ENCODE measurements at regions not wholly inside any gene's neighbourhood (a gene's known extent, or its start where the extent isn't known, plus 50 kb on each side); places are given as distances from the start of the nearest gene placed in this dataset.

DNA sequence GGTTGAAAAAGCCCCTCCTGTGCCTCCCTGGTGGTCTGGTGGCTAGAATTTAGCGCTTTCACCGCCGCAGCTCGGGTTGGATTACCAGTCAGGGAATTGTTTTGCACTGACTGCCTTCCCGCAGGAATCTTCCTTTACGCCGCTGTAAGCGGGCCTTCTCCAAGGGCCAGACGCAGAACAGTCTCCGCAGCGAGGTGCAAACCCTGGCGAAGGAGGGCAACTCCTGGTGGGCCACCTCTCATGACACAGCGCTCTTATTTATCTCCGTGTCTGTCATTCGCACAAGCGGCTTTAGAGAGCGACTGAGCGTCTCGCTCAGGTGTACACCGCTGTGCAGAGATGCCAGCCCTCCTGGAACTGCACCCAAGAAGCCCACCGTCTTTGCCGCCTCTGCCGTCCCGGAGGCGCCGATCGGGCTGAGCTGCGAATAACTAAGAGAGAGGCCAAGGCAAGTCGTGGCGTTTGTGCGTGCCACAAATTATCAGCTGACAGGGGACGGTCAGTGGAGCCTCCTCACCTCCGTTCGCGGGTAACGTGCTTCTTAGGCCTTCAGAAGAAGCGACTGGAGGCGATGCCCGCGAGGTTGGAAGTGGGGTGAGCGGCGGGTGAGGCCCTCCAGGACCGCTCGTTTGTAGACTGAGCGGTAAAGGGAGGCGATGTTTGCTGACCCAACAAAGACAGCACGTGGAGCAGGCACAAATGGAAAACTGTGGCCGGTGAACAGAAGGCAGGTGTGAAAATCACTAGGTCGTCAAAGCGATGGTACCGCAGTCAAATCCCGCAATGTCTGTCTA is 93.5 kb downstream of the PRKAB2 start:
- in situ Hi-C loops (cut with MboI; ENCODE audit: low pct_unique_long_range_greater_than_20kb, low sequenced_read_pairs, unreplicated experiment): no loop called here
- TF ChIP-seq, protein P1, sequence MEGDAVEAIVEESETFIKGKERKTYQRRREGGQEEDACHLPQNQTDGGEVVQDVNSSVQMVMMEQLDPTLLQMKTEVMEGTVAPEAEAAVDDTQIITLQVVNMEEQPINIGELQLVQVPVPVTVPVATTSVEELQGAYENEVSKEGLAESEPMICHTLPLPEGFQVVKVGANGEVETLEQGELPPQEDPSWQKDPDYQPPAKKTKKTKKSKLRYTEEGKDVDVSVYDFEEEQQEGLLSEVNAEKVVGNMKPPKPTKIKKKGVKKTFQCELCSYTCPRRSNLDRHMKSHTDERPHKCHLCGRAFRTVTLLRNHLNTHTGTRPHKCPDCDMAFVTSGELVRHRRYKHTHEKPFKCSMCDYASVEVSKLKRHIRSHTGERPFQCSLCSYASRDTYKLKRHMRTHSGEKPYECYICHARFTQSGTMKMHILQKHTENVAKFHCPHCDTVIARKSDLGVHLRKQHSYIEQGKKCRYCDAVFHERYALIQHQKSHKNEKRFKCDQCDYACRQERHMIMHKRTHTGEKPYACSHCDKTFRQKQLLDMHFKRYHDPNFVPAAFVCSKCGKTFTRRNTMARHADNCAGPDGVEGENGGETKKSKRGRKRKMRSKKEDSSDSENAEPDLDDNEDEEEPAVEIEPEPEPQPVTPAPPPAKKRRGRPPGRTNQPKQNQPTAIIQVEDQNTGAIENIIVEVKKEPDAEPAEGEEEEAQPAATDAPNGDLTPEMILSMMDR (IDR thresholded peaks at IDR 0.05; ENCODE audit: extremely low read depth, insufficient read depth, missing control alignments): no peak

DNA sequence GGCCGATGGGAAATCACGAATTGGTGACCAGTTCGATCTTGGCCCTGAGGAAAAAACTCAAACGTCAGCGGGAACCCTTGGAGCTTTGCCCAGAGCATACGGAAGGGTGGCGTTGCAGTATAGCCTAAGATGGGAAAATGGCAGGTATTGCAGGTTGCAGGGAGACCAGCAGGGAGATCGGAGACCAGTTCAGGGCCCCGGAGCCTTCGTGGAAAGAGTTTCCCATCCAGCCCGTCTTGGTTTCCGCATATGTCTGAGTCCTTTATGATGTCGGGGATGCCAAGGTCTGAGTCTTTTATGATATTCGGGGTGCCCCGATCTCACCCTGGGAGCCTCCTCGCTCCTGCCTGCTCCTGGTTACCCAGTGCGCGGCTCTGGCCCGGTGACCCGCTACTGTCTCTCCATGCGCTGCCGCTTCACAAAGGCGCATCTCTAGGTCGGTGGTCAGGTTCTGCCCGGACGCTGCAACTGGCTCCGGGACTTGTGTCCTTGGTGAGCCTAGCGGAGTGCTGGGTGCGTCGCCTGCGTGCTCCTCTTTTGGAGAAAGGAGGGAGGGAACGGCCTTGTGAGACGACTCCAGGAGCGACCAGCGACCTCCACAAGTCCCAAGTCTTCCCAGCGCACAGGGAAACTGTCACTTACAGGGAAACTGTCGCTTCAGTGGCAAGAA is 94.2 kb downstream of the PRKAB2 start:
- in situ Hi-C loops (cut with MboI; ENCODE audit: low pct_unique_long_range_greater_than_20kb, low sequenced_read_pairs, unreplicated experiment): no loop called here
- TF ChIP-seq, protein P1 (IDR thresholded peaks at IDR 0.05; ENCODE audit: extremely low read depth, insufficient read depth, missing control alignments): no peak

More for the DNA sequence above, 93.5 kb downstream of the PRKAB2 start:
- no peak for DNase-seq (ENCODE audit: low spot score)

DNA sequence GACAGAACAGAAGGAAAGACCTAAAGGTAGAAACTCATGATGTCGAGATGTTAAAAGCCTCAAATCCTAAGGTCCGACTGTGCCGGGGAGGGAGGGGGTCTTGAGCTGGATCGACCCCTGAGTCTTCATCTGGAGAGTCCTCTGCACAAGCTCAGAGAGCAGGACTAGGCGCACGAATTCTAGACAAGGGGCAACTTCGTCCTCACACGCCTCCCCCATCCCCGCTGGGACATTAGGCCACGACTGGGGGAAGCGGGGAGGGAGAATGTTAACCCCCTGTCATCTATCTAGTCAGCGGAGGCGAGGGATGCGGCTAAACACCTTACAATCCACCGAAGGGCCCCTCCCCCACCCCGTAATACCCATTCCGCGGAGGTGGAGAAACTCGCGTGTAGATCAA is 94.7 kb downstream of the PRKAB2 start:
- TF ChIP-seq, protein P1 (IDR thresholded peaks at IDR 0.05; ENCODE audit: extremely low read depth, insufficient read depth, missing control alignments): no peak
- DNase-seq (ENCODE audit: low spot score): no peak
- in situ Hi-C loops (cut with MboI; ENCODE audit: low pct_unique_long_range_greater_than_20kb, low sequenced_read_pairs, unreplicated experiment): no loop called here

More for the DNA sequence above, 94.2 kb downstream of the PRKAB2 start:
- DNase-seq (ENCODE audit: low spot score): no peak

DNA sequence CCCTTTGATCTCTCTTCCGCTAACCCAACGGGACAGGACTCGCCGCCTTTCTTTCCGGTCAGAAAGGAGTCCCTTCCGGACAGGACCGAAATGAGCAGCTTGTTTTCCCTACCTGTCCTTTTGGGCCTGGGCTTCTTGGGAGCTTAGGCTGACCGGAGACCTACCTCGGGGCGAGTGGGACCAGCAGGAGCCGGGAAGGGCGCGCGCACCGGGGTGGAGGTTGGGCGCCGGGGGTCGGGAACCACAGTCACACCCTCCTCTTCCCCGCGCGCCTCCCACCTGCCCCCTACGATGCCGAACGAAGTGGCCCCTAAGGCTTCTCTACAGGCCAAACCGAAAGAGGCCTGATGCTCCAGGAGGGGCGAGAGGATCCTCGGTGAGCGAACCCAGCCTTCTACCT is 95.2 kb downstream of the PRKAB2 start:
- DNase-seq (ENCODE audit: low spot score): no peak
- TF ChIP-seq, protein P1 (IDR thresholded peaks at IDR 0.05; ENCODE audit: extremely low read depth, insufficient read depth, missing control alignments): no peak
- in situ Hi-C loops (cut with MboI; ENCODE audit: low pct_unique_long_range_greater_than_20kb, low sequenced_read_pairs, unreplicated experiment): no loop called here

DNA sequence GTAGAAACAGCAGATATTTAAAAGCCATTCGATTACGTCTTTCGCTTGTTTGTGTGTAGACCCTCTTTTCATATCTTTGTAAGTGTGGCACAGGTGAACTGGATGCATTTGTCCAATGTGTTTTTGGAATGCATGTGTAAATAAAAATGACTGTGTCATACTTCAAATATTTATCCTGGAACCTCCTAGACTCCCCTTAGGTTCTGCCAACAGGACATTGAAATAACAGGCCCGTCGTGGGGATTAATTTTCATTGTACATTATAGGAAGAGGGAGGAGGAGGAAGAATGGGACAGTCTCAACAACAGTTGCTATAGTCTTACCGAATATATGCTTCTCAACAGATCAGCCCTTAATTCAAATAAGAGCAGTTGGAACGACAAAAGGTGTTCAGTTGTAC is 95.8 kb downstream of the PRKAB2 start:
- in situ Hi-C loops (cut with MboI; ENCODE audit: low pct_unique_long_range_greater_than_20kb, low sequenced_read_pairs, unreplicated experiment): no loop called here
- DNase-seq (ENCODE audit: low spot score): no peak
- TF ChIP-seq, protein P1 (IDR thresholded peaks at IDR 0.05; ENCODE audit: extremely low read depth, insufficient read depth, missing control alignments): no peak

DNA sequence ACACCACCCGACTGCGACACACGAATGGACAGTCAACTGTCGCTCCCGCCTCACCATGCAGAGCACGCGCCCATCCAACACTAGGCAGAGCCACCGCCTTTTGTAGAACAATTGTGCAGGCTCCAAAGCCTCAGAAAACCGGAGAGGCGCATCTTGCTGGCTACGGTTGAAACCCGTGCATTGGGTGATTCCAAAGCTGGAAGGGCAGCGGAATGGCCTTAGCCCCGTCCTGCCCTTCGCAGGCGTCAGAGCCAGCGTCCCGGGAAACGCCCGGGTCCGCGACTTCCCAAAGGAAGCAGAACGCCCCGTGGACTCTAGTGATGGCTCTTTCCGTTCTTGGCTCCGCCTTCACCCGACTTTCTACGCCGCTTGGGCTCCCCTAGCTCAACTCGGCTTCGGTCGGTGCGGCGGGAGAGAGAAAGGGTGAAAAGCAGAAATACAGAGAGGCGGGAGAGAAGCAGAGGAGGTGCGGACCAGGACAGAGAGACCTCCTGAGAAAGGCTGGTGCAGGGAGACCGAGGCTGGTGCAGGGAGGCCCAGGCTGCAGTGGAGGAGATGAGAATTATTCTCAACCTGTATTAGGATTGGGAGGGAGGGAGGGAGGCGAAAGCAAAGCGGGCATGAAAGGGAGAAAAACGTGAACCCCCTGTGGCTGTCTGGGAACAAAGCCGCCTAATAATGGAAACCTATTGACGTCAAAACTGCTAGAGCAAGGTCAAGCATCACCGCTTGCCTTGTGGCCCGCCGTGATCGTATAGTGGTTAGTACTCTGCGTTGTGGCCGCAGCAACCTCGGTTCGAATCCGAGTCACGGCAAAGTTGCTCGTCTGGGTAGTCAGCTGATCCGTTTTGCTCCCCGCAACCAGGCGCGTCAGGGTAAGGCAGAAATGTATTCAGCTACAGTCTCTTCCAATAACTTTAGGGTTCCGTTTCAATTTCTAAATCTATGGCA is 99.5 kb downstream of the PRKAB2 start:
- TF ChIP-seq, protein P1 (IDR thresholded peaks at IDR 0.05; ENCODE audit: extremely low read depth, insufficient read depth, missing control alignments): no peak
- no peak for DNase-seq (ENCODE audit: low spot score)
- in situ Hi-C loops (cut with MboI; ENCODE audit: low pct_unique_long_range_greater_than_20kb, low sequenced_read_pairs, unreplicated experiment): no loop called here
